MCF 10A (cell line): ENCODE measurements at regions not wholly inside any gene's neighbourhood (a gene's known extent, or its start where the extent isn't known, plus 50 kb on each side); places are given as distances from the start of the nearest gene placed in this dataset.

ENCODE experiments used
- BruUV-seq: library from RNA; stranded (reverse); fragments of 400-500 nt; replicated peaks from 2 replicates; lab custom pipeline; 2021; lab: Mats Ljungman, UMichigan
- CTCF ChIA-PET: fragments of 300-600 bp; sonication (Branson Sonifier 250); formaldehyde crosslinking; extraction: SDS; loops from one replicate; lab custom pipeline; 2021; ENCODE audit warnings: antibody characterized with exemption, inconsistent platforms; lab: Yijun Ruan, JAX
- POLR2A ChIA-PET: fragments of 300-600, 350-650 bp; sonication (Branson Sonifier 250); formaldehyde crosslinking; extraction: SDS; loops from one replicate; lab custom pipeline; 2020; ENCODE audit warnings: antibody characterized with exemption, inconsistent platforms; lab: Yijun Ruan, JAX
- DNase-seq: peaks from one replicate; pipeline ENCODE4 v3.0.0-alpha.2; 2018; ENCODE audit not compliant: unreplicated experiment
- H3K27ac Mint-ChIP-seq: one replicate; pipeline ENCODE4 v1.8.0; 2022; ENCODE audit warnings: mild to moderate bottlenecking, low read depth, mixed read lengths; ENCODE audit not compliant: unreplicated experiment
- H3K27me3 Mint-ChIP-seq: one replicate; pipeline ENCODE4 v1.8.0; 2022; ENCODE audit warnings: mixed read lengths; ENCODE audit not compliant: insufficient read depth, unreplicated experiment
- H3K36me3 Mint-ChIP-seq: one replicate; pipeline ENCODE4 v1.8.0; 2022; ENCODE audit warnings: mild to moderate bottlenecking, moderate library complexity, mixed read lengths; ENCODE audit not compliant: insufficient read depth, unreplicated experiment
- H3K4me1 Mint-ChIP-seq: one replicate; pipeline ENCODE4 v1.8.0; 2022; ENCODE audit warnings: mixed read lengths; ENCODE audit not compliant: insufficient read depth, unreplicated experiment
- H3K4me3 Mint-ChIP-seq: one replicate; pipeline ENCODE4 v1.8.0; 2022; ENCODE audit warnings: mild to moderate bottlenecking, moderate library complexity, mixed read lengths; ENCODE audit not compliant: unreplicated experiment
- H3K9me3 Mint-ChIP-seq: one replicate; pipeline ENCODE4 v1.8.0; 2022; ENCODE audit warnings: mixed read lengths; ENCODE audit not compliant: unreplicated experiment
- CTCF ChIP-seq: fragments of 200-600 bp; IDR thresholded peaks from one replicate; pipeline ENCODE4 v1.8.0; 2022; ENCODE audit warnings: antibody characterized with exemption, mild to moderate bottlenecking; ENCODE audit not compliant: unreplicated experiment
- intact Hi-C: fragments of 100-400 bp; cut with micrococcal nuclease; formaldehyde crosslinking; loops from 2 replicates; pipeline ENCODE4 v1.14.1; 2022

- H3K9me3 Mint-ChIP-seq, result no peaks in the 10 kb centered on the region
- H3K27me3 Mint-ChIP-seq, result peaks cover 45% of the 10 kb centered on the region
- intact Hi-C loops, result no loop called here
- ChIA-PET POLR2A (no interaction called here), CTCF (interaction anchor here (0.5 kb wide), 1 partner anchor 22 kb away, joined by 4 read pairs; no protein-coding TSS in a partner anchor)
- no peaks in the 10 kb centered on the region for H3K36me3 Mint-ChIP-seq
- H3K4me1 Mint-ChIP-seq, result no peaks in the 10 kb centered on the region
- no peak overlapping the region for H3K4me3 Mint-ChIP-seq
- DNase-seq, result no peak
- no TSS peak for BruUV-seq
- no peak overlapping the region for H3K27ac Mint-ChIP-seq
- no peak for TF ChIP-seq CTCF
These were observed 96.5 kb upstream of the PRR5 start for GRCh38 chr22:44605486-44605885.

GRCh38 chr22:44604991-44605390, 97.0 kb upstream of the PRR5 start:
- no peaks in the 10 kb centered on the region for H3K36me3 Mint-ChIP-seq
- H3K4me1 Mint-ChIP-seq, result no peaks in the 10 kb centered on the region
- no peak overlapping the region for H3K4me3 Mint-ChIP-seq
- ChIA-PET CTCF (no interaction called here), POLR2A (no interaction called here)
- H3K9me3 Mint-ChIP-seq, result no peaks in the 10 kb centered on the region
- BruUV-seq, result no TSS peak
- peaks cover 45% of the 10 kb centered on the region for H3K27me3 Mint-ChIP-seq
- no peak overlapping the region for H3K27ac Mint-ChIP-seq
- intact Hi-C loops, result no loop called here
- TF ChIP-seq CTCF, result no peak
- no peak for DNase-seq

- Mint-ChIP-seq H3K27me3 (peaks cover 45% of the 10 kb centered on the region), H3K4me3 (no peak overlapping the region), H3K36me3 (no peaks in the 10 kb centered on the region), H3K9me3 (no peaks in the 10 kb centered on the region), H3K4me1 (no peaks in the 10 kb centered on the region), H3K27ac (no peak overlapping the region)
- BruUV-seq, result no TSS peak
- CTCF ChIA-PET, result no interaction called here
- POLR2A ChIA-PET, result no interaction called here
- intact Hi-C loops, result no loop called here
- TF ChIP-seq CTCF, result no peak
- no peak for DNase-seq
These were observed 97.5 kb upstream of the PRR5 start for GRCh38 chr22:44604455-44604854.

- Mint-ChIP-seq H3K4me3 (no peak overlapping the region), H3K9me3 (no peaks in the 10 kb centered on the region), H3K27ac (no peak overlapping the region), H3K4me1 (no peaks in the 10 kb centered on the region), H3K36me3 (no peaks in the 10 kb centered on the region), H3K27me3 (peaks cover 45% of the 10 kb centered on the region)
- intact Hi-C loops, result no loop called here
- ChIA-PET POLR2A (no interaction called here), CTCF (interaction anchor here (0.7 kb wide), 1 partner anchor 611 kb away, joined by 3 read pairs; no protein-coding TSS in a partner anchor)
- DNase-seq, result no peak
- no peak for TF ChIP-seq CTCF
- no TSS peak for BruUV-seq
These were observed 98.2 kb upstream of the PRR5 start for GRCh38 chr22:44603767-44604166.
